GM20000 (cell line): ENCODE measurements at regions not wholly inside any gene's neighbourhood (a gene's known extent, or its start where the extent isn't known, plus 50 kb on each side); places are given as distances from the start of the nearest gene placed in this dataset.

Experiments
- DNase-seq: peaks from one replicate; pipeline ENCODE4 v3.0.0; 2012; ENCODE audit warnings: low spot score
- TF ChIP-seq, protein P1 (sequence below): IDR thresholded peaks from 2 replicates; pipeline ENCODE4 v1.5.1; 2012; ENCODE audit warnings: mild to moderate bottlenecking, control low read depth; ENCODE audit errors: extremely low read depth, missing control alignments

DNA sequence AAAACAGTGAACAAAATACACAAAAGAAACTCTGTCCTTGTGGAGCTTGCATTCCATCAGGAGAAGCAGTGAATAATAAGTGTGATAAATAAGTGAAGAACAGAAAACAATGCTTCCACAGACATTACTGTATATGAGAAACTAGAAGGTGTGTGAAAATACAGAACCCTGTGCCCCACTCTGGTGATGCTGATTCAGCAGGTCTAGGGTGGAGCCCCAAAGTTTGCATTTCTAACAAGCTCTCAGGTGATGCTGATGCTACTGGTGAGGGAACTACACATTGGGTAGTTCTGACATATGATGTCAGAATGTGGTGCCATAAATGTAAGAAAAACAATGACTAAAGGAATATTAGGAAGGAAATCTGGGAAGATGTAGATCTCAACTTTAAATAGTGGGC lies 601.4 kb upstream of the BTBD3 start:
- no peak for DNase-seq
- TF ChIP-seq, protein P1, sequence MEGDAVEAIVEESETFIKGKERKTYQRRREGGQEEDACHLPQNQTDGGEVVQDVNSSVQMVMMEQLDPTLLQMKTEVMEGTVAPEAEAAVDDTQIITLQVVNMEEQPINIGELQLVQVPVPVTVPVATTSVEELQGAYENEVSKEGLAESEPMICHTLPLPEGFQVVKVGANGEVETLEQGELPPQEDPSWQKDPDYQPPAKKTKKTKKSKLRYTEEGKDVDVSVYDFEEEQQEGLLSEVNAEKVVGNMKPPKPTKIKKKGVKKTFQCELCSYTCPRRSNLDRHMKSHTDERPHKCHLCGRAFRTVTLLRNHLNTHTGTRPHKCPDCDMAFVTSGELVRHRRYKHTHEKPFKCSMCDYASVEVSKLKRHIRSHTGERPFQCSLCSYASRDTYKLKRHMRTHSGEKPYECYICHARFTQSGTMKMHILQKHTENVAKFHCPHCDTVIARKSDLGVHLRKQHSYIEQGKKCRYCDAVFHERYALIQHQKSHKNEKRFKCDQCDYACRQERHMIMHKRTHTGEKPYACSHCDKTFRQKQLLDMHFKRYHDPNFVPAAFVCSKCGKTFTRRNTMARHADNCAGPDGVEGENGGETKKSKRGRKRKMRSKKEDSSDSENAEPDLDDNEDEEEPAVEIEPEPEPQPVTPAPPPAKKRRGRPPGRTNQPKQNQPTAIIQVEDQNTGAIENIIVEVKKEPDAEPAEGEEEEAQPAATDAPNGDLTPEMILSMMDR: no peak

DNA sequence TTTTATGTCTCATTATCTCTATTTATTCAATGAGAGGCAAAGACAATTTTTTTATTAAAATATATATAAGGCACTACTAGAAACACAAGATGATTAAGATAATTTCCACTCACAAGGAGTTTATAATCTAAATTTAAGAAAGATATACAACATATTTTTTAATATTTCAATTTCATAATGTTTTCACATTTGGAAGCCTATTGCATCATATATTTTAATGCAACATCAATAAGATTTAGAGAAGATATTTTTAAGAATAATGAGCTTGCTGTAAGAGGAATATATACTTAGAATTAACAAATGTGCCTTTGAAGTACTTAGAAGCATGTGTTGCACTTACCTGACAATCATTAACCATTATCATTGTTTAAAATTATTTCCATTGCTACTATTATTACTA lies 597.7 kb upstream of the BTBD3 start:
- DNase-seq: no peak
- TF ChIP-seq, protein P1: no peak

DNA sequence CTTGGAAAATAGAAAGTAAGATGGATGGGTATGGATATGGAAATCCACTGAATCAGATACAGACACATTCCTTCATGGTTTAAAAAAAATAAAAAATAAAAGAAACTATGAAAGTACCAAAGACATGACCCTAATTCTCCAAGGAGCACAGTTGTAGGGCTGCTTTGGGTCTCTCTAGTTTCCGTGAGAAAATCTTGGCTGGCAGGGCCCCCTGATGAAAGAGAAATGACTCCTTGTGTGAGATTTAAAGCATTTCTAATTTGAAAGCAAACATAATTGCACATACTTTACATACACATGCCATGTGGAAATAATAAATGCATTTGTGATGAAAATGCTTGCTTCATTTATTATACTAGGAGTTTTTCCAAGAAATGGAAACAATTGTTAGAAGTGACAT lies 593.9 kb upstream of the BTBD3 start:
- no peak for DNase-seq
- TF ChIP-seq, protein P1: no peak

DNA sequence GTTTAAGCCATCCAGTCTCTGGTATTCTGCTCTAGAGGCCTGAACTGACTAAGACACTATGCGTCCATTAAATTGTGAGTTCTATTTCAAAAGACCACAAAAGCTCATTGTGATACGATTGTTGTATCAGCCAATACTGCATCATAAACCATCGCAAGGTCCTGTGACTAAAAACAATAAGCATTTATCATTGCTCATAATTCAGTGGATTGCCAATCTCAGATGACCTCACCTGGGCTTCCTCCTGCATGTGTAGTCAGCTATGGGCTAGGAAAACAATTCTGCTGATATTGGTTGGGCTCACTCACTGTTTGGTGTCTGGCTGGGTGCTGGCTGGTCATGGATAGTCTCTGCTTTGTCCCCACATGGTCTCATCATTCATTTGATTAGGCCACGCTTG lies 592.7 kb upstream of the BTBD3 start:
- TF ChIP-seq, protein P1: no peak
- no peak for DNase-seq

DNA sequence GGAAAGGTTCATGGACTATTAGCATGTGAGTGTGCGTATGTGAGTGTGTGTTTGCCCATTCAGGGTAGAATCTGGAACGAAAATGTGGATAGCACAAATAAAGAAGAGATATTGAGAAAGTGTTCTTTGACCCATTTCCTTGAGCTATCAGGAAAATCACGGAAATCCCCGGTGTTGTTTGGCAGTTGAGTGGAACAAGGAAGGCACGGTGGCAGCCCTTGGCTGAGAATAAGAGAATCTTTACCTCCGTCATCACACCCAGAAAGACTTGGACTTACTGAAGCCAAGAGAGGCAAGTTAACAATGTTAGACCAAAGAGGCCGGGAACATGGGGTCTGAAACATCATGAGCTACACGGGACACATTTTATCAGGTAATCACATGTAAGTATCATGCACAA lies 588.9 kb upstream of the BTBD3 start:
- DNase-seq: no peak
- TF ChIP-seq, protein P1: no peak

DNA sequence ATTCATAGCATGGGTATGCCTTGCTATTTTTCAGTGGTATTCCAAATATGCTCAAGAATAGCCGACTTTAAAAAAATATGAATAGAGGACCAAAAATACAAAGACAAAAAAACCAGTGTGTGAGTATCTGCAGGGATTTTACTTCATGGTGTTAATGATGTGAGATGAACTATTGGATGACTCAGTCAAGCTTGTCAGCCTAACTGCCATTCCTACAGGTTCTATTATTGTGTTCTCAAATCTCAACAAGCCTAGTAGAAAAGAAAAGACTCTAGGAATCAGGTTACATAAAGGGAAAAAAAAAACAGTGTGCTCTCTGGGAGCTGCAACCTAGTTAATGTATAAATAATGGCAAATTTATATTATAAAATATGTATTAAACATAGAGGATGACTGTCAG lies 588.4 kb upstream of the BTBD3 start:
- DNase-seq: no peak
- TF ChIP-seq, protein P1: no peak

DNA sequence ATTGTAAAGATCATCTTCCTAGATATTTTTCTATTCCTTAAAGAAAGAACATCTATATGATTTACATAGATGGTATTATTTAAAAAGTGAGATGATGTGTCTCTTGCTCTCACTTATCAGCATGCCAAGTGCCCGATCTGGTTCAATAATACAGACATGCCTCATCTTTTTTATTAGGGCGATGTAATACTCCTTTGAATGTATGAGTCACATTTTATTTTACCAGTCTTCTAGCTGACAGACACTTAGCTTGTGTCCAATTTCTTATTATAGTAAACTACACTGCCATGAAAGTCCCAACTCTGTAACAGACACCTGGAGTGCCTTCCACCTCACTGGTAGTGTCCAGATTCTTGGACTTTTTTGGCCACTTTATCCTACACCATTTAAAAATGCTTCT lies 586.6 kb upstream of the BTBD3 start:
- DNase-seq: no peak

More for the DNA sequence above, 586.6 kb upstream of the BTBD3 start:
- TF ChIP-seq, protein P1: no peak
